ENCODE measurements at regions not wholly inside any gene's neighbourhood (a gene's known extent, or its start where the extent isn't known, plus 50 kb on each side); places are given as distances from the start of the nearest gene placed in this dataset.

GRCh38 chrX:68941385-68941952 lies 112.6 kb downstream of the EFNB1 start:
- no peak for TF ChIP-seq CTCF (IDR thresholded peaks at IDR 0.05; ENCODE audit: borderline replicate concordance, extremely low read depth, insufficient read depth)
- Histone ChIP-seq H3K4me3 (ENCODE audit: low read length in 3 of 3) (no peak overlapping the region), H3K27me3 (ENCODE audit: control insufficient read depth, insufficient read depth, low read length) (no peaks in the 10 kb centered on the region), H3K27ac (ENCODE audit: low read depth in 2 of 2, low read length in 2 of 2) (no peak overlapping the region), H3K9me3 (ENCODE audit: control insufficient read depth in 2 of 3, insufficient read depth in 1 of 3, low read length in 3 of 3) (no peaks in the 10 kb centered on the region), H3K9ac (ENCODE audit: low read length in 3 of 3) (no peak overlapping the region), H3K4me1 (ENCODE audit: control insufficient read depth in 2 of 3, insufficient read depth in 2 of 3, low read depth in 1 of 3, low read length in 3 of 3) (peaks cover 0 to 6% (median 3%) of the 10 kb centered on the region in 3 donors), H3K36me3 (ENCODE audit: control insufficient read depth in 2 of 3, insufficient read depth in 3 of 3, low read length in 3 of 3) (no peaks in the 10 kb centered on the region)
- intact Hi-C loops (cut with DNase I), result no loop called here
- no peak for FAIRE-seq
- DNase-seq, result no peak

- Histone ChIP-seq H3K9ac (ENCODE audit: low read length in 3 of 3) (no peak overlapping the region), H3K9me3 (ENCODE audit: control insufficient read depth in 2 of 3, insufficient read depth in 1 of 3, low read length in 3 of 3) (no peaks in the 10 kb centered on the region), H3K27me3 (ENCODE audit: control insufficient read depth, insufficient read depth, low read length) (no peaks in the 10 kb centered on the region), H3K4me3 (ENCODE audit: low read length in 3 of 3) (no peak overlapping the region), H3K27ac (ENCODE audit: low read depth in 2 of 2, low read length in 2 of 2) (no peak overlapping the region), H3K36me3 (ENCODE audit: control insufficient read depth in 2 of 3, insufficient read depth in 3 of 3, low read length in 3 of 3) (no peaks in the 10 kb centered on the region), H3K4me1 (ENCODE audit: control insufficient read depth in 2 of 3, insufficient read depth in 2 of 3, low read depth in 1 of 3, low read length in 3 of 3) (peaks cover 0 to 6% (median 3%) of the 10 kb centered on the region in 3 donors)
- DNase-seq (peak in 1 of 5 donors; percentile 8), FAIRE-seq (no peak)
- TF ChIP-seq CTCF (IDR thresholded peaks at IDR 0.05; ENCODE audit: borderline replicate concordance, extremely low read depth, insufficient read depth), result no peak
- intact Hi-C loops (cut with DNase I), result no loop called here
Observed at GRCh38 chrX:68940601-68941000, 111.8 kb downstream of the EFNB1 start.

- no peak overlapping the region for H3K27ac ChIP-seq (ENCODE audit: low read depth in 2 of 2, low read length in 2 of 2)
- H3K27me3 ChIP-seq (ENCODE audit: control insufficient read depth, insufficient read depth, low read length), result no peaks in the 10 kb centered on the region
- TF ChIP-seq CTCF (IDR thresholded peaks at IDR 0.05; ENCODE audit: borderline replicate concordance, extremely low read depth, insufficient read depth), result no peak
- H3K36me3 ChIP-seq (ENCODE audit: control insufficient read depth in 2 of 3, insufficient read depth in 3 of 3, low read length in 3 of 3), result no peaks in the 10 kb centered on the region
- H3K9me3 ChIP-seq (ENCODE audit: control insufficient read depth in 2 of 3, insufficient read depth in 1 of 3, low read length in 3 of 3), result no peaks in the 10 kb centered on the region
- peaks cover 0 to 10% (median 6%) of the 10 kb centered on the region in 3 donors for H3K4me1 ChIP-seq (ENCODE audit: control insufficient read depth in 2 of 3, insufficient read depth in 2 of 3, low read depth in 1 of 3, low read length in 3 of 3)
- intact Hi-C loops (cut with DNase I), result no loop called here
- FAIRE-seq (no peak), DNase-seq (peak in 1 of 5 donors; percentile 2)
- H3K9ac ChIP-seq (ENCODE audit: low read length in 3 of 3), result no peak overlapping the region
- H3K4me3 ChIP-seq (ENCODE audit: low read length in 3 of 3), result no peak overlapping the region
Observed at GRCh38 chrX:68939868-68940267, 111.0 kb downstream of the EFNB1 start.
